Thoracic aorta (tissue), 2 donors: ENCODE measurements at regions not wholly inside any gene's neighbourhood (a gene's known extent, or its start where the extent isn't known, plus 50 kb on each side); places are given as distances from the start of the nearest gene placed in this dataset.

ENCODE experiments used
- ATAC-seq: fragments of 150-250 bp; one replicate; pipeline ENCODE4 v1.8.0; 2017; ENCODE audit warnings: low read depth; ENCODE audit not compliant: insufficient number of reproducible peaks, low FRiP score
- DNase-seq: peaks from one replicate; pipeline ENCODE4 v3.0.0-alpha.2; 2020; ENCODE audit warnings: low spot score
- H3K27ac ChIP-seq, 2 donors: fragments of 200-600 bp; sonication (generic); 1 replicate in 1 of 2; 2 replicates in 1 of 2; pipeline ENCODE4 v1.5.1; 2016; ENCODE audit warnings: mild to moderate bottlenecking in 2 of 2, moderate library complexity in 2 of 2
- H3K27me3 ChIP-seq: fragments of 200-600 bp; sonication (generic); replicated peaks from 2 replicates; pipeline ENCODE4 v1.6.0; 2016; ENCODE audit warnings: mild to moderate bottlenecking; ENCODE audit not compliant: insufficient read depth
- H3K36me3 ChIP-seq: fragments of 200-600 bp; sonication (generic); one replicate; pipeline ENCODE4 v1.5.1; 2016
- H3K4me1 ChIP-seq, 2 donors: fragments of 200-600 bp; sonication (generic); 1 replicate in 1 of 2; 2 replicates in 1 of 2; pipeline versions ENCODE4 v1.5.1 to v1.6.0; 2016; ENCODE audit warnings: low read depth in 2 of 2, mild to moderate bottlenecking in 1 of 2; ENCODE audit not compliant: control insufficient read depth in 1 of 2
- H3K4me3 ChIP-seq: fragments of 200-600 bp; sonication (generic); 2 replicates; pipeline ENCODE4 v1.5.1; 2016; ENCODE audit warnings: mild to moderate bottlenecking
- H3K9me3 ChIP-seq: fragments of 200-600 bp; sonication (generic); 2 replicates; pipeline ENCODE4 v1.5.1; 2016
- CTCF ChIP-seq: fragments of 200-600 bp; sonication (generic); IDR thresholded peaks from one replicate; pipeline ENCODE4 v1.5.1; 2019; ENCODE audit warnings: antibody characterized with exemption

- Histone ChIP-seq H3K36me3 (no peaks in the 10 kb centered on the region), H3K4me3 (no peak overlapping the region), H3K9me3 (no peaks in the 10 kb centered on the region), H3K27ac (no peak overlapping the region), H3K4me1 (no peaks in the 10 kb centered on the region), H3K27me3 (no peaks in the 10 kb centered on the region)
- DNase-seq (no peak), ATAC-seq (no peak)
- no peak for TF ChIP-seq CTCF
Measured at GRCh38 chr20:39643292-39643691, 681.1 kb downstream of the DHX35 start.

GRCh38 chr20:39641423-39641822, 679.3 kb downstream of the DHX35 start:
- no peak for DNase-seq
- Histone ChIP-seq H3K9me3 (no peaks in the 10 kb centered on the region), H3K27ac (no peak overlapping the region), H3K4me1 (no peaks in the 10 kb centered on the region), H3K27me3 (no peaks in the 10 kb centered on the region), H3K4me3 (no peak overlapping the region), H3K36me3 (no peaks in the 10 kb centered on the region)
- no peak for ATAC-seq
- no peak for TF ChIP-seq CTCF

GRCh38 chr20:39640147-39640546, 678.0 kb downstream of the DHX35 start:
- Histone ChIP-seq H3K36me3 (no peaks in the 10 kb centered on the region), H3K4me3 (no peak overlapping the region), H3K4me1 (no peaks in the 10 kb centered on the region), H3K27ac (no peak overlapping the region), H3K27me3 (no peaks in the 10 kb centered on the region), H3K9me3 (no peaks in the 10 kb centered on the region)
- no peak for TF ChIP-seq CTCF
- ATAC-seq, result no peak
- no peak for DNase-seq

GRCh38 chr20:39638731-39639130, 676.6 kb downstream of the DHX35 start:
- H3K9me3 ChIP-seq, result no peaks in the 10 kb centered on the region
- H3K4me1 ChIP-seq, result no peaks in the 10 kb centered on the region
- no peak for ATAC-seq
- H3K36me3 ChIP-seq, result no peaks in the 10 kb centered on the region
- H3K27ac ChIP-seq, result no peak overlapping the region
- H3K4me3 ChIP-seq, result no peak overlapping the region
- TF ChIP-seq CTCF, result no peak
- no peaks in the 10 kb centered on the region for H3K27me3 ChIP-seq
- DNase-seq, result no peak

GRCh38 chr20:39633689-39634088, 671.5 kb downstream of the DHX35 start:
- TF ChIP-seq CTCF, result no peak
- DNase-seq (no peak), ATAC-seq (no peak)
- Histone ChIP-seq H3K27ac (no peak overlapping the region), H3K27me3 (no peaks in the 10 kb centered on the region), H3K4me3 (no peak overlapping the region), H3K36me3 (no peaks in the 10 kb centered on the region), H3K4me1 (no peaks in the 10 kb centered on the region), H3K9me3 (no peaks in the 10 kb centered on the region)
